Cardiac fibroblast (primary cell): ENCODE measurements at regions not wholly inside any gene's neighbourhood (a gene's known extent, or its start where the extent isn't known, plus 50 kb on each side); places are given as distances from the start of the nearest gene placed in this dataset.
"Not testable (repeated sequence)": the region's sequence is repeated elsewhere in the genome, so short reads cannot be mapped to it uniquely, and the experiment has no call there.

ENCODE experiments used
- DNase-seq, 2 donors: peaks; one replicate each; pipeline versions ENCODE4 v3.0.0 to v3.0.0-alpha.2; 2010; ENCODE audit warnings: low read depth in 2 of 2
- H3K4me3 ChIP-seq, 2 donors: replicated peaks in 1 of 2; 1 replicate in 1 of 2; 2 replicates in 1 of 2; pipeline ENCODE4 v1.5.1; 2011; ENCODE audit warnings: low read depth in 2 of 2, low read length in 2 of 2, mild to moderate bottlenecking in 2 of 2, moderate library complexity in 1 of 2
- TF ChIP-seq, protein P1 (sequence below): IDR thresholded peaks from one replicate; pipeline ENCODE4 v1.5.1; 2011; ENCODE audit warnings: low read depth, mild to moderate bottlenecking, low read length, inconsistent platforms

DNA sequence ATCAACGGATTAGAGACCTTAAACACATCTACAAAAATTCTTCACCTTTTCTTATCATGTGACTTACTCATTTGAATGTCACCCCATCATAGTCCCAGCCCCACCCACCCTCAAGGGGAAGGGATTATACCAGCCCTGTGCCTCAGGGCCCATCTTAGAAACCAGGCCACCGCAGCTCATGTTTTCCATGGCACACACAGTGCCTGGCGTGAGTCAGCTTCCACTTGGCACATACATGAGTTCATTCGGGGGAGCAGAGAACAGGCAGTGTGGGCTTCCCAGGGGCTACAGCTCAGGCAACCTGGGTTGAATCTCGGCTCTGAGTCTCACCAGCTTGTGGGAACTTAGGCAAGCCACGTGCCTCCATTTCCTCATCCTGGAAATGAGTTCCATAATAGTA, 310.6 kb downstream of the NPHP4 start:
- TF ChIP-seq, protein P1, sequence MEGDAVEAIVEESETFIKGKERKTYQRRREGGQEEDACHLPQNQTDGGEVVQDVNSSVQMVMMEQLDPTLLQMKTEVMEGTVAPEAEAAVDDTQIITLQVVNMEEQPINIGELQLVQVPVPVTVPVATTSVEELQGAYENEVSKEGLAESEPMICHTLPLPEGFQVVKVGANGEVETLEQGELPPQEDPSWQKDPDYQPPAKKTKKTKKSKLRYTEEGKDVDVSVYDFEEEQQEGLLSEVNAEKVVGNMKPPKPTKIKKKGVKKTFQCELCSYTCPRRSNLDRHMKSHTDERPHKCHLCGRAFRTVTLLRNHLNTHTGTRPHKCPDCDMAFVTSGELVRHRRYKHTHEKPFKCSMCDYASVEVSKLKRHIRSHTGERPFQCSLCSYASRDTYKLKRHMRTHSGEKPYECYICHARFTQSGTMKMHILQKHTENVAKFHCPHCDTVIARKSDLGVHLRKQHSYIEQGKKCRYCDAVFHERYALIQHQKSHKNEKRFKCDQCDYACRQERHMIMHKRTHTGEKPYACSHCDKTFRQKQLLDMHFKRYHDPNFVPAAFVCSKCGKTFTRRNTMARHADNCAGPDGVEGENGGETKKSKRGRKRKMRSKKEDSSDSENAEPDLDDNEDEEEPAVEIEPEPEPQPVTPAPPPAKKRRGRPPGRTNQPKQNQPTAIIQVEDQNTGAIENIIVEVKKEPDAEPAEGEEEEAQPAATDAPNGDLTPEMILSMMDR: no peak
- no peak overlapping the region for H3K4me3 ChIP-seq
- no peak for DNase-seq

GRCh38 chr1:5680600-5680999, 311.6 kb downstream of the NPHP4 start:
- TF ChIP-seq, protein P1: no peak
- H3K4me3 ChIP-seq: no peak overlapping the region

DNA sequence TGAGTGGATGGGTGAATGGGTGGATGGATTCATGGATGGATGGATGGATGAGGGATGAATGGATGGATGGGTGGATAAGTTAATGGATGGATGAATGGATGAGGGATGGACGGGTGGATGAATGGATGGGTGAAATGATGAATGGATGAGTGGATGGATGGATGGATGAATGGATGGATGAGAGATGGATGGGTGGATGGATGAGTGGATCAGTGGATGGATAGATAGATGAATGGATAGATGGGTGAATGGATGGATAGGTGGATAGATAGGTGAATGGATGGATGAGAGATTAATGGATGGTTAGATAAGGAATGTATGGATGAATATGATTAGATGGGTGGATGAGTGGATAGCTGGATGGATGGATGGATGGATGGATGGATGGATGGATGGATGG, 313.5 kb downstream of the NPHP4 start:
- no peak overlapping the region for H3K4me3 ChIP-seq
- no peak for DNase-seq
- TF ChIP-seq, protein P1: no peak

More at GRCh38 chr1:5680600-5680999, 311.6 kb downstream of the NPHP4 start:
- DNase-seq: no peak

DNA sequence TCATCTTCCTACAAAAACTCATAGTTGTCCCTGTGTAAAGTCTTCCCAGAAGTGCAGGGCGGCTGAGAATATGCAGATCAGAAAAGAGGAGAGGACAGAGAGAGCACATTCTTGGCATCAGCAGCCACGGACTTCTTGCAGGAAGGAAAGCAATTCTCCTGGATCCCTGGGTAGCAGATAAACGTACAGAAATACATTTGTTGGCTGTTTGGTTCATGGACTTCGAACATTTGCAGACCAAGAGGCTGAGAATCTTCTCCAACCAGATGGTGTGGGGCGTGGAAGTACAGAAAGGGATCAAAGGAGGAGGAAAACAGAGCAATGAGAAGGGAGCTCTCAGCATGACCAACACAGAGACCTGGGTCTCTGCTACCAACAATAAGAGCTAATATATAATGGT, 319.9 kb downstream of the NPHP4 start:
- not testable (repeated sequence) for DNase-seq, H3K4me3 ChIP-seq

DNA sequence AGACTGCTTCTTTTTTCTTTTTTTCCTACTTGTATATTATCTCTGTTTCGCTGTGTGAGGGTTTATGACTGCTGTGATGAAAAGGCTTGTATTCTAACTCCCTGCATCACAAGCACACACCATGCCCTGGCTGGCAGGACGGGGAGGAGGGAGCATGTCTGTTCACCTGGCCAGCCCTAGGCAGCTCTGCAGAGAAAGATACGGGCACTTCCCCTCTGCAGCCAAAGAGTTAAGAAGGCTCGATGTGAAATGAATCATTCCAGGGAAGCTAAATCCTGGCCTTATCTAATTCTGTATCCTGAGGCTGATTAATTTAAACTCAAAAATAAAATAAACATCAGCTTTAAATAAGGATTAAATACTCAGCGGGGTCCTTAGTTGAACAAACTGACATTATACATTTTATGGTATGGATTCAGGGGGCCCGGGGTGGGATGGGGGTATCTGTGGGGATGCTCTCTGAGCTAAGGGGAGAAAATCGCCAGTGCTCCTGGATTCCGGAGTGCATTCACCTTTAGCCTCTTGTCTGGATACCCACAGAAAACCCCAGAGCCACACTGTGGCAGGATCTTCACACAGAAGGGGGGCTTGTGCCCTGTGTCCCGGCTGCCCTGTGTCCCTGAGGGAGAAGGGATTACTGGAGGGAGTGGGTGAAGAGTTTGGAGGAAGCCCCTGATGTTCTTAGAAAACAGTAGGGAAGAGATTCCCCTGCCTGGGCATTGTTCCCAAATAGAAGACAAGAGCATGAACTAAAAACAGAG, 321.5 kb downstream of the NPHP4 start:
- no peak for DNase-seq
- TF ChIP-seq, protein P1: no peak
- no peak overlapping the region for H3K4me3 ChIP-seq

GRCh38 chr1:5667513-5668325, 324.5 kb downstream of the NPHP4 start:
- TF ChIP-seq, protein P1: no peak
- DNase-seq: no peak
- no peak overlapping the region for H3K4me3 ChIP-seq
